ENCODE measurements at regions not wholly inside any gene's neighbourhood (a gene's known extent, or its start where the extent isn't known, plus 50 kb on each side); places are given as distances from the start of the nearest gene placed in this dataset.

GRCh38 chr6:91480402-91480801, 893.5 kb upstream of the MAP3K7 start:
- TF ChIP-seq NFIC (IDR thresholded peaks at IDR 0.05; ENCODE audit: low read depth, low read length) (no peak), EP300 (IDR thresholded peaks at IDR 0.05; ENCODE audit: borderline replicate concordance in 1 of 2, control insufficient read depth in 1 of 2, low read depth in 2 of 2, low read length in 2 of 2) (no peak), CUX1 (IDR thresholded peaks at IDR 0.05; ENCODE audit: insufficient replicate concordance, low read depth, low read length) (no peak)

All from GM12878 (cell line).